K562 (cell line): ENCODE measurements at regions not wholly inside any gene's neighbourhood (a gene's known extent, or its start where the extent isn't known, plus 50 kb on each side); places are given as distances from the start of the nearest gene placed in this dataset.
A peak's percentile ranks its signal among the peaks of the same experiment; 100 is the strongest.

Experiments used
- ATAC-seq: fragments of 200-7000 bp; cut with Tn5 transposase; 3 replicates; pipeline ENCODE4 v1.9.1; 2020; ENCODE audit warnings: moderate library complexity
- BruUV-seq: library from RNA; stranded (reverse); fragments of 400-500 nt; replicated peaks from 2 replicates; lab custom pipeline; 2021; lab: Mats Ljungman, UMichigan
- CTCF ChIA-PET: fragments of 300-600 bp; formaldehyde crosslinking; extraction: SDS; loops from one replicate; lab custom pipeline; 2021; ENCODE audit warnings: low intra/inter-chr PET ratio; lab: Yijun Ruan, JAX
- POLR2A ChIA-PET: fragments of 300-600, 350-650 bp; sonication (Branson Sonifier 250); formaldehyde crosslinking; extraction: SDS; loops from one replicate; lab custom pipeline; 2021; ENCODE audit warnings: antibody characterized with exemption, inconsistent platforms; lab: Yijun Ruan, JAX
- DNase-seq, 4 experiments: peaks; one replicate each; pipeline versions ENCODE4 v3.0.0 to v3.0.0-alpha.2; 2011 to 2018; ENCODE audit warnings: low spot score in 3 of 4, mixed read lengths in 3 of 4; ENCODE audit errors: extremely low read depth in 1 of 4
- FAIRE-seq: peaks from 2 replicates; lab custom pipeline; 2011; peaks lifted over from hg19 to GRCh38; lab: Jason Lieb, UNC
- H2AFZ ChIP-seq: 2 replicates; pipeline ENCODE4 v1.6.0; 2011; ENCODE audit warnings: low read depth, low read length, control low read depth, inconsistent platforms
- H3K27ac ChIP-seq: fragments of 200-600 bp; 3 replicates; pipeline ENCODE4 v1.8.0; 2011; ENCODE audit warnings: low read depth, mild to moderate bottlenecking, control low read depth, inconsistent platforms, low read length, moderate library complexity, mixed read lengths; ENCODE audit errors: extremely low read depth
- H3K27me3 ChIP-seq, 2 experiments: fragments of 300-600 bp in 1 of 2; 2 replicates in 1 of 2; 3 replicates in 1 of 2; pipeline versions ENCODE4 v1.6.0 to v1.8.0; 2011; ENCODE audit warnings: inconsistent platforms in 2 of 2, low read length in 2 of 2, mild to moderate bottlenecking in 1 of 2, mixed read lengths in 1 of 2, moderate library complexity in 1 of 2; ENCODE audit not compliant: control insufficient read depth in 2 of 2, insufficient read depth in 2 of 2
- H3K36me3 ChIP-seq: fragments of 300-600 bp; 3 replicates; pipeline ENCODE4 v1.8.0; 2011; ENCODE audit warnings: mild to moderate bottlenecking, low read length, inconsistent platforms; ENCODE audit not compliant: control insufficient read depth, insufficient read depth
- H3K4me1 ChIP-seq, 2 experiments: fragments of 200-600 bp in 1 of 2; replicated peaks in 1 of 2; 2 replicates in 1 of 2; 3 replicates in 1 of 2; pipeline versions ENCODE4 v1.5.1 to v1.8.0; 2011; ENCODE audit warnings: inconsistent platforms in 2 of 2, low read length in 2 of 2, mild to moderate bottlenecking in 1 of 2, mixed read lengths in 1 of 2, moderate library complexity in 1 of 2; ENCODE audit not compliant: control insufficient read depth in 2 of 2, insufficient read depth in 2 of 2
- H3K4me2 ChIP-seq: 2 replicates; pipeline ENCODE4 v1.6.1; 2011; ENCODE audit warnings: low read length, control low read depth, inconsistent platforms, mixed read lengths; ENCODE audit not compliant: insufficient read depth
- H3K4me3 ChIP-seq: fragments of 200-600 bp; sonication (generic), shearing (Covaris generic); 2 replicates; pipeline ENCODE4 v1.5.1; 2016; ENCODE audit warnings: control low read depth, inconsistent platforms
- H3K79me2 ChIP-seq: fragments of 200-600 bp; 3 replicates; pipeline ENCODE4 v1.8.0; 2011; ENCODE audit warnings: low read length, inconsistent platforms; ENCODE audit not compliant: control insufficient read depth, insufficient read depth
- H3K9ac ChIP-seq, 2 experiments: 2 replicates each; pipeline versions ENCODE4 v1.6.0 to v1.6.1; 2011; ENCODE audit warnings: low read depth in 2 of 2, low read length in 2 of 2, control low read depth in 1 of 2, inconsistent platforms in 1 of 2, mild to moderate bottlenecking in 1 of 2, mixed read lengths in 1 of 2; ENCODE audit not compliant: insufficient read depth in 1 of 2
- H3K9me1 ChIP-seq: one replicate; pipeline ENCODE4 v1.6.0; 2011; ENCODE audit warnings: inconsistent platforms, mild to moderate bottlenecking, low read length, moderate library complexity; ENCODE audit not compliant: control insufficient read depth, insufficient read depth
- H3K9me3 ChIP-seq: replicated peaks from 2 replicates; pipeline ENCODE4 v1.5.1; 2011; ENCODE audit warnings: low read depth, low read length, inconsistent platforms; ENCODE audit not compliant: control insufficient read depth, insufficient read depth
- H4K20me1 ChIP-seq: replicated peaks from 2 replicates; pipeline ENCODE4 v1.6.1; 2011; ENCODE audit warnings: low read length, inconsistent platforms, mixed read lengths; ENCODE audit not compliant: control insufficient read depth, insufficient read depth
- IRF2 ChIP-seq: sonication (generic); formaldehyde crosslinking; IDR thresholded peaks from 2 replicates; pipeline ENCODE4 v1.8.1; 2022; ENCODE audit warnings: mild to moderate bottlenecking, missing genetic modification reagents
- ZNF184 ChIP-seq: sonication (generic); formaldehyde crosslinking; IDR thresholded peaks from 2 replicates; pipeline ENCODE4 v1.5.0; 2020; ENCODE audit warnings: missing genetic modification reagents
- WGBS: fragments of 100-300 bp; shearing (Covaris generic); methylation state at CpG from one replicate; pipeline ENCODE4 v1.1.6; 2016; ENCODE audit warnings: low coverage, mixed read lengths; ENCODE audit not compliant: insufficient coverage; ENCODE audit errors: missing lambda C conversion rate; 5-methylcytosine and 5-hydroxymethylcytosine counted together
- in situ Hi-C: fragments of 300-500 bp; cut with MboI; formaldehyde crosslinking; loops from 4 replicates; pipeline ENCODE4 v1.15.0; 2018; ENCODE audit warnings: inconsistent platforms, mixed read lengths
- intact Hi-C: fragments of 100-400 bp; cut with micrococcal nuclease; formaldehyde crosslinking; loops from 2 replicates; pipeline ENCODE4 v1.14.2; 2022
- TF ChIP-seq, protein P1 (sequence below), 2 experiments: fragments of 200-800 bp in 1 of 2; sonication (Bioruptor generic) in 1 of 2; sonication (generic) in 1 of 2; formaldehyde crosslinking in 1 of 2; IDR thresholded peaks in 1 of 2; conservative IDR thresholded peaks in 1 of 2; 2 replicates each; pipeline versions ENCODE4 v1.5.0 to v1.6.1; 2016 to 2020; ENCODE audit warnings: missing compliant biosample characterization in 1 of 2, missing genetic modification characterization in 1 of 2, missing genetic modification reagents in 1 of 2
- TF ChIP-seq, protein P2 (sequence below), 2 experiments: fragments of 450-650 bp; IDR thresholded peaks; 2 replicates each; pipeline ENCODE4 v1.6.1; 2018; ENCODE audit warnings: mild to moderate bottlenecking in 2 of 2, low read depth in 1 of 2; ENCODE audit not compliant: partially characterized antibody in 2 of 2

DNA sequence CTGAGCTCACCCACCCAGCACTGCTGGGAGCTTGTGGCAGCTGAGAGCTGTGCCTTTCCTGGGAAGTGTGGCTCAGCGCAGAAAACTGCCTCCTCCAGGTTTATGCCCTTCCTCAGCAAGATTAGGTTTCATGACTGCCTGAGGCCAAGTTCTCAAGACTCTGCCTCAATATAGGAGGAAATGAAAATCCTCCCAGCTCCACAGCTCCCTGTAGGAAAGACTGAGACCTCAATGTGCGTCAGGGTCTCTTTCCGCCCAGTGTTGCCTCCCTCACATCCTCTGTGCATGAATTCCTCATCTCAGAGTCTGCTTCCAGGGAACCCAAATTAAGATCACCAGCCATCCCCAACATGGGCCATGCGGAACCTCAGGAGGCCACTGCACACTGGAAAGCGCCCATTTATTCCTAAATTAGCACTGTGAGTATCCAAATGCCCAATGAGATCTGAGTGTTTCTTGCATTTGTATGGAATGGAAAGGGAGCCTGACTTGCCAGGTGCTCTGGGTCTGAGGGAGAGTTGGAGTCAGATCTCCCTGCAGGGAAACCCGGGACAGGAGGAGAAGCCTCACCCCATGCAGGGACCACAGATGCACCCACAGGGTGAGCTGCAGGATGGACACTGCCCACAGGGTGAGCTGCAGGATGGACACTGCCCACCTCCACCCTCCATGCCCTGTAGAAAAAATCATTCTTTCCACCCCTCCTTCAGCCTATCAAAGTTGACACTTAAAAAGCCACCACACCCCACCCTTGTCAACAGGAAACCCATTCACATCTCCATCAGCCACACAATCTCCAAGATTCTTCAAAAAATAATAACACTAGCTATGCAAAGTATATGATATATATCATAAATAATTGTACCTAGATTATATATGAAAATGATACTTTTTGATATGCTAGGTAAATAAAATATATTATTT is 97.4 kb upstream of the IGLL5 start:
- peaks cover 0 to 3% of the 10 kb centered on the region in 2 experiments; a peak in 1 of 5 replicates for H3K4me1 ChIP-seq
- no peak overlapping the region for H3K9ac ChIP-seq
- no TSS peak for BruUV-seq
- peaks cover 46% of the 10 kb centered on the region for H4K20me1 ChIP-seq
- no peak for ATAC-seq
- in situ Hi-C loops (no loop called here), intact Hi-C loops (no loop called here)
- DNase-seq = no peak
- H3K4me3 ChIP-seq = no peak overlapping the region
- no peaks in the 10 kb centered on the region for H3K79me2 ChIP-seq
- no peak overlapping the region for H2AFZ ChIP-seq
- H3K27me3 ChIP-seq = peaks cover 22 to 25% of the 10 kb centered on the region in 2 experiments; a peak in 4 of 5 replicates
- H3K9me1 ChIP-seq = peaks cover 6% of the 10 kb centered on the region
- H3K4me2 ChIP-seq = no peak overlapping the region
- no peaks in the 10 kb centered on the region for H3K9me3 ChIP-seq
- H3K36me3 ChIP-seq = no peaks in the 10 kb centered on the region
- whole genome bisulfite sequencing = under 1% methylated on average over 6 of the region's 6 CpGs
- FAIRE-seq = no peak
- H3K27ac ChIP-seq = no peak overlapping the region
- CTCF ChIA-PET = interaction anchor here (0.6 to 6.2 kb wide), 6 partner anchors 19 to 165 kb away, joined by 3 to 69 read pairs (median 6); no protein-coding TSS in a partner anchor
- TF ChIP-seq, protein P1, sequence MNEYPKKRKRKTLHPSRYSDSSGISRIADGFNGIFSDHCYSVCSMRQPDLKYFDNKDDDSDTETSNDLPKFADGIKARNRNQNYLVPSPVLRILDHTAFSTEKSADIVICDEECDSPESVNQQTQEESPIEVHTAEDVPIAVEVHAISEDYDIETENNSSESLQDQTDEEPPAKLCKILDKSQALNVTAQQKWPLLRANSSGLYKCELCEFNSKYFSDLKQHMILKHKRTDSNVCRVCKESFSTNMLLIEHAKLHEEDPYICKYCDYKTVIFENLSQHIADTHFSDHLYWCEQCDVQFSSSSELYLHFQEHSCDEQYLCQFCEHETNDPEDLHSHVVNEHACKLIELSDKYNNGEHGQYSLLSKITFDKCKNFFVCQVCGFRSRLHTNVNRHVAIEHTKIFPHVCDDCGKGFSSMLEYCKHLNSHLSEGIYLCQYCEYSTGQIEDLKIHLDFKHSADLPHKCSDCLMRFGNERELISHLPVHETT (CRISPR knock-in tag; conservative IDR thresholded peaks at IDR 0.05 in 1 of 2, IDR thresholded peaks at IDR 0.05 in 1 of 2) = peak in 1 of 2 experiments; percentile 92; a peak in 2 of 4 replicates
- TF ChIP-seq, protein P2, sequence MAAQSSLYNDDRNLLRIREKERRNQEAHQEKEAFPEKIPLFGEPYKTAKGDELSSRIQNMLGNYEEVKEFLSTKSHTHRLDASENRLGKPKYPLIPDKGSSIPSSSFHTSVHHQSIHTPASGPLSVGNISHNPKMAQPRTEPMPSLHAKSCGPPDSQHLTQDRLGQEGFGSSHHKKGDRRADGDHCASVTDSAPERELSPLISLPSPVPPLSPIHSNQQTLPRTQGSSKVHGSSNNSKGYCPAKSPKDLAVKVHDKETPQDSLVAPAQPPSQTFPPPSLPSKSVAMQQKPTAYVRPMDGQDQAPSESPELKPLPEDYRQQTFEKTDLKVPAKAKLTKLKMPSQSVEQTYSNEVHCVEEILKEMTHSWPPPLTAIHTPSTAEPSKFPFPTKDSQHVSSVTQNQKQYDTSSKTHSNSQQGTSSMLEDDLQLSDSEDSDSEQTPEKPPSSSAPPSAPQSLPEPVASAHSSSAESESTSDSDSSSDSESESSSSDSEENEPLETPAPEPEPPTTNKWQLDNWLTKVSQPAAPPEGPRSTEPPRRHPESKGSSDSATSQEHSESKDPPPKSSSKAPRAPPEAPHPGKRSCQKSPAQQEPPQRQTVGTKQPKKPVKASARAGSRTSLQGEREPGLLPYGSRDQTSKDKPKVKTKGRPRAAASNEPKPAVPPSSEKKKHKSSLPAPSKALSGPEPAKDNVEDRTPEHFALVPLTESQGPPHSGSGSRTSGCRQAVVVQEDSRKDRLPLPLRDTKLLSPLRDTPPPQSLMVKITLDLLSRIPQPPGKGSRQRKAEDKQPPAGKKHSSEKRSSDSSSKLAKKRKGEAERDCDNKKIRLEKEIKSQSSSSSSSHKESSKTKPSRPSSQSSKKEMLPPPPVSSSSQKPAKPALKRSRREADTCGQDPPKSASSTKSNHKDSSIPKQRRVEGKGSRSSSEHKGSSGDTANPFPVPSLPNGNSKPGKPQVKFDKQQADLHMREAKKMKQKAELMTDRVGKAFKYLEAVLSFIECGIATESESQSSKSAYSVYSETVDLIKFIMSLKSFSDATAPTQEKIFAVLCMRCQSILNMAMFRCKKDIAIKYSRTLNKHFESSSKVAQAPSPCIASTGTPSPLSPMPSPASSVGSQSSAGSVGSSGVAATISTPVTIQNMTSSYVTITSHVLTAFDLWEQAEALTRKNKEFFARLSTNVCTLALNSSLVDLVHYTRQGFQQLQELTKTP (IDR thresholded peaks at IDR 0.05; ENCODE audit: low read depth in 1 of 2, partially characterized antibody in 2 of 2) = no peak
- 0 out of 2 replicates have a peak, but pooled peaks have one; percentile 8 for TF ChIP-seq ZNF184 (CRISPR knock-in tag)
- 0 out of 2 replicates have a peak, but pooled peaks have one; percentile 9 for TF ChIP-seq IRF2
- POLR2A ChIA-PET = interaction anchor here (0.6 to 2.9 kb wide), 11 partner anchors 9 to 219 kb away, joined by 3 to 21 read pairs (median 4); no protein-coding TSS in a partner anchor
